ENCODE measurements at regions not wholly inside any gene's neighbourhood (a gene's known extent, or its start where the extent isn't known, plus 50 kb on each side); places are given as distances from the start of the nearest gene placed in this dataset.

GRCh38 chr10:83987216-83987615, 152.1 kb upstream of the GHITM start:
- no peak for TF ChIP-seq POLR2A (IDR thresholded peaks at IDR 0.05)
- TF ChIP-seq, protein P1, sequence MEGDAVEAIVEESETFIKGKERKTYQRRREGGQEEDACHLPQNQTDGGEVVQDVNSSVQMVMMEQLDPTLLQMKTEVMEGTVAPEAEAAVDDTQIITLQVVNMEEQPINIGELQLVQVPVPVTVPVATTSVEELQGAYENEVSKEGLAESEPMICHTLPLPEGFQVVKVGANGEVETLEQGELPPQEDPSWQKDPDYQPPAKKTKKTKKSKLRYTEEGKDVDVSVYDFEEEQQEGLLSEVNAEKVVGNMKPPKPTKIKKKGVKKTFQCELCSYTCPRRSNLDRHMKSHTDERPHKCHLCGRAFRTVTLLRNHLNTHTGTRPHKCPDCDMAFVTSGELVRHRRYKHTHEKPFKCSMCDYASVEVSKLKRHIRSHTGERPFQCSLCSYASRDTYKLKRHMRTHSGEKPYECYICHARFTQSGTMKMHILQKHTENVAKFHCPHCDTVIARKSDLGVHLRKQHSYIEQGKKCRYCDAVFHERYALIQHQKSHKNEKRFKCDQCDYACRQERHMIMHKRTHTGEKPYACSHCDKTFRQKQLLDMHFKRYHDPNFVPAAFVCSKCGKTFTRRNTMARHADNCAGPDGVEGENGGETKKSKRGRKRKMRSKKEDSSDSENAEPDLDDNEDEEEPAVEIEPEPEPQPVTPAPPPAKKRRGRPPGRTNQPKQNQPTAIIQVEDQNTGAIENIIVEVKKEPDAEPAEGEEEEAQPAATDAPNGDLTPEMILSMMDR (IDR thresholded peaks at IDR 0.05), result no peak

Data from uterus (tissue), 2 donors.